Cardiac fibroblast (primary cell): ENCODE measurements at regions not wholly inside any gene's neighbourhood (a gene's known extent, or its start where the extent isn't known, plus 50 kb on each side); places are given as distances from the start of the nearest gene placed in this dataset.
"Not testable (repeated sequence)": the region's sequence is repeated elsewhere in the genome, so short reads cannot be mapped to it uniquely, and the experiment has no call there.

Source experiments
- DNase-seq, 2 donors: peaks; one replicate each; pipeline versions ENCODE4 v3.0.0 to v3.0.0-alpha.2; 2010; ENCODE audit warnings: low read depth in 2 of 2
- H3K4me3 ChIP-seq, 2 donors: replicated peaks in 1 of 2; 1 replicate in 1 of 2; 2 replicates in 1 of 2; pipeline ENCODE4 v1.5.1; 2011; ENCODE audit warnings: low read depth in 2 of 2, low read length in 2 of 2, mild to moderate bottlenecking in 2 of 2, moderate library complexity in 1 of 2
- TF ChIP-seq, protein P1 (sequence below): IDR thresholded peaks from one replicate; pipeline ENCODE4 v1.5.1; 2011; ENCODE audit warnings: low read depth, mild to moderate bottlenecking, low read length, inconsistent platforms

GRCh38 chr9:28502189-28502588, 928.9 kb upstream of the C9orf72 start:
- TF ChIP-seq, protein P1, sequence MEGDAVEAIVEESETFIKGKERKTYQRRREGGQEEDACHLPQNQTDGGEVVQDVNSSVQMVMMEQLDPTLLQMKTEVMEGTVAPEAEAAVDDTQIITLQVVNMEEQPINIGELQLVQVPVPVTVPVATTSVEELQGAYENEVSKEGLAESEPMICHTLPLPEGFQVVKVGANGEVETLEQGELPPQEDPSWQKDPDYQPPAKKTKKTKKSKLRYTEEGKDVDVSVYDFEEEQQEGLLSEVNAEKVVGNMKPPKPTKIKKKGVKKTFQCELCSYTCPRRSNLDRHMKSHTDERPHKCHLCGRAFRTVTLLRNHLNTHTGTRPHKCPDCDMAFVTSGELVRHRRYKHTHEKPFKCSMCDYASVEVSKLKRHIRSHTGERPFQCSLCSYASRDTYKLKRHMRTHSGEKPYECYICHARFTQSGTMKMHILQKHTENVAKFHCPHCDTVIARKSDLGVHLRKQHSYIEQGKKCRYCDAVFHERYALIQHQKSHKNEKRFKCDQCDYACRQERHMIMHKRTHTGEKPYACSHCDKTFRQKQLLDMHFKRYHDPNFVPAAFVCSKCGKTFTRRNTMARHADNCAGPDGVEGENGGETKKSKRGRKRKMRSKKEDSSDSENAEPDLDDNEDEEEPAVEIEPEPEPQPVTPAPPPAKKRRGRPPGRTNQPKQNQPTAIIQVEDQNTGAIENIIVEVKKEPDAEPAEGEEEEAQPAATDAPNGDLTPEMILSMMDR = no peak
- no peak overlapping the region for H3K4me3 ChIP-seq
- DNase-seq = no peak

DNA sequence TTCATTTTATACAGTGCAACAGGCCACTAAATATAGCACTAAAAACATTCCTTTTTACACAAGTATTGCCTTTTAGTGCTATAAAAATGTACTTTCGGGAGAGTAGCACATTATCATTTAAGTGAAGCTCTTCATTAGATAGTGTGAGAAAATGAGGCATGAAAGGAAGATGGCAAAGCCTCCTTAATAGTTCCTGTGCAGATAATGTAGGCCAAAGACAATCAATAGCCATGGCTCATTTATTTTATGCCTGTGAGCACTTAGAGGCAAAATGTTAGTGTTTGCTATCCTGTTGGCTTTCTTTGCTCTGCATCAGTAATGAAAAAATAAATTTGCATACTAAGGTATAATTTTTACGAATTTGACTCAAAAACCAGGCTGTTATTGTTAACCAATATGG, 929.5 kb upstream of the C9orf72 start:
- TF ChIP-seq, protein P1 = no peak
- no peak overlapping the region for H3K4me3 ChIP-seq
- DNase-seq = no peak

- H3K4me3 ChIP-seq = no peak overlapping the region
- no peak for DNase-seq
- TF ChIP-seq, protein P1 = no peak
Measured at GRCh38 chr9:28503573-28503972, 930.3 kb upstream of the C9orf72 start.

DNA sequence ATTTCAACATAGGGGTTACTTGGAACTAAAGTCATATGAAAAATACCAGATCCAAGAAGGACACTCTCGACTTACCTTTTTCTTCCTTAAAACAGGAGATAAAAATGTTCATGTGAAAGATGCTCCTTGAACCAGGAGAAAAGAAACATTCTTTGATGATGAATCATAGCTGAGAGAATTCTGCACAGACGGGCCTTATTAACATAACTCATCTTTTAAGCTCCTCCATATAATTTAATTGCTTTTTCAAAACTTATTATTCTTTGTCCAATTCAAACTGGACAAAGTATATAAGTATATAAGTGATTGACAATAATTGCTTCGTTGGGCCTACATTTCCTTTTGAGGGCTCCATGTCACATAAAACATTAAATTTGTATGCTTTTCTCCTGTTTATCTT, 945.2 kb upstream of the C9orf72 start:
- no peak overlapping the region for H3K4me3 ChIP-seq
- DNase-seq = no peak
- TF ChIP-seq, protein P1 = no peak

DNA sequence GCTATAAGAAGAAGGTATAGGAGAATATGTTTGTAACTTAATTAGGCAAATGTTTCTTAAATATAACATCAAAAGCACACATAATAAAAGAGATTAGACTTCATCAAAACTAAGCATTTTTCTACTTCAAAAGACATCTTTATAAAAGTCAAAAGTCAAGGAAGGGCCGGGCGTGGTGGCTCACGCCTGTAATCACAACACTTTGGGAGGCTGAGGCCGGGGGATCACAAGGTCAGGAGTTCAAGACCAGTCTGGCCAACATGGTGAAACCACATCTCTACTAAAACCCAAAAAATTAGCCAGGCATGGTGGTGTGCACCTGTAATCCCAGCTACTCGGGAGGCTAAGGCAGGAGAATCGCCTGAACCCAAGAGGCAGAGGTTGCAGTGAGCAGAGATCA, 951.0 kb upstream of the C9orf72 start:
- DNase-seq, H3K4me3 ChIP-seq: not testable (repeated sequence)

GRCh38 chr9:28528049-28528448, 954.8 kb upstream of the C9orf72 start:
- H3K4me3 ChIP-seq = no peak overlapping the region
- no peak for DNase-seq
- TF ChIP-seq, protein P1 = no peak

- TF ChIP-seq, protein P1 = no peak
- DNase-seq = no peak
- no peak overlapping the region for H3K4me3 ChIP-seq
Measured at GRCh38 chr9:28538132-28538531, 964.9 kb upstream of the C9orf72 start.
